ENCODE measurements at regions not wholly inside any gene's neighbourhood (a gene's known extent, or its start where the extent isn't known, plus 50 kb on each side); places are given as distances from the start of the nearest gene placed in this dataset.

- no peak for TF ChIP-seq CTCF (IDR thresholded peaks at IDR 0.05; ENCODE audit: unreplicated experiment)
- no peaks in the 10 kb centered on the region for H3K9me3 Mint-ChIP-seq (ENCODE audit: unreplicated experiment)
- H3K4me3 Mint-ChIP-seq (ENCODE audit: unreplicated experiment): no peak overlapping the region
- no peaks in the 10 kb centered on the region for H3K36me3 Mint-ChIP-seq (ENCODE audit: low read depth, unreplicated experiment)
- H3K27me3 Mint-ChIP-seq (ENCODE audit: unreplicated experiment): peaks cover 2% of the 10 kb centered on the region
- H3K27ac Mint-ChIP-seq (ENCODE audit: unreplicated experiment): no peak overlapping the region
- DNase-seq (ENCODE audit: low spot score): no peak
- H3K4me1 Mint-ChIP-seq (ENCODE audit: unreplicated experiment): peaks cover 15% of the 10 kb centered on the region
These were observed 146.2 kb upstream of the BCOR start for GRCh38 chrX:40243755-40244515.

- TF ChIP-seq CTCF (IDR thresholded peaks at IDR 0.05; ENCODE audit: unreplicated experiment): no peak
- Mint-ChIP-seq H3K27me3 (ENCODE audit: unreplicated experiment) (peaks cover 2% of the 10 kb centered on the region), H3K36me3 (ENCODE audit: low read depth, unreplicated experiment) (no peaks in the 10 kb centered on the region), H3K27ac (ENCODE audit: unreplicated experiment) (no peak overlapping the region), H3K4me1 (ENCODE audit: unreplicated experiment) (peaks cover 23% of the 10 kb centered on the region), H3K4me3 (ENCODE audit: unreplicated experiment) (no peak overlapping the region), H3K9me3 (ENCODE audit: unreplicated experiment) (no peaks in the 10 kb centered on the region)
- no peak for DNase-seq (ENCODE audit: low spot score)
These were observed 143.1 kb upstream of the BCOR start for GRCh38 chrX:40240844-40241243.

- H3K27me3 Mint-ChIP-seq (ENCODE audit: unreplicated experiment): peaks cover 2% of the 10 kb centered on the region
- peaks cover 16% of the 10 kb centered on the region for H3K4me1 Mint-ChIP-seq (ENCODE audit: unreplicated experiment)
- H3K36me3 Mint-ChIP-seq (ENCODE audit: low read depth, unreplicated experiment): no peaks in the 10 kb centered on the region
- no peak overlapping the region for H3K27ac Mint-ChIP-seq (ENCODE audit: unreplicated experiment)
- no peak for TF ChIP-seq CTCF (IDR thresholded peaks at IDR 0.05; ENCODE audit: unreplicated experiment)
- no peaks in the 10 kb centered on the region for H3K9me3 Mint-ChIP-seq (ENCODE audit: unreplicated experiment)
- no peak for DNase-seq (ENCODE audit: low spot score)
- H3K4me3 Mint-ChIP-seq (ENCODE audit: unreplicated experiment): no peak overlapping the region
These were observed 140.0 kb upstream of the BCOR start for GRCh38 chrX:40237731-40238178.

GRCh38 chrX:40230646-40231045 lies 132.9 kb upstream of the BCOR start:
- no peaks in the 10 kb centered on the region for H3K36me3 Mint-ChIP-seq (ENCODE audit: low read depth, unreplicated experiment)
- DNase-seq (ENCODE audit: low spot score): no peak
- TF ChIP-seq CTCF (IDR thresholded peaks at IDR 0.05; ENCODE audit: unreplicated experiment): no peak
- H3K4me1 Mint-ChIP-seq (ENCODE audit: unreplicated experiment): no peaks in the 10 kb centered on the region
- no peak overlapping the region for H3K4me3 Mint-ChIP-seq (ENCODE audit: unreplicated experiment)
- H3K27ac Mint-ChIP-seq (ENCODE audit: unreplicated experiment): no peak overlapping the region
- no peaks in the 10 kb centered on the region for H3K27me3 Mint-ChIP-seq (ENCODE audit: unreplicated experiment)
- no peaks in the 10 kb centered on the region for H3K9me3 Mint-ChIP-seq (ENCODE audit: unreplicated experiment)

GRCh38 chrX:40227125-40227524 lies 129.4 kb upstream of the BCOR start:
- Mint-ChIP-seq H3K27ac (ENCODE audit: unreplicated experiment) (no peak overlapping the region), H3K4me1 (ENCODE audit: unreplicated experiment) (no peaks in the 10 kb centered on the region), H3K27me3 (ENCODE audit: unreplicated experiment) (no peaks in the 10 kb centered on the region), H3K4me3 (ENCODE audit: unreplicated experiment) (no peak overlapping the region), H3K9me3 (ENCODE audit: unreplicated experiment) (no peaks in the 10 kb centered on the region), H3K36me3 (ENCODE audit: low read depth, unreplicated experiment) (no peaks in the 10 kb centered on the region)
- DNase-seq (ENCODE audit: low spot score): no peak
- TF ChIP-seq CTCF (IDR thresholded peaks at IDR 0.05; ENCODE audit: unreplicated experiment): no peak

Data from endothelial cell (in vitro differentiated cells).